Lower leg skin (tissue), 4 donors: ENCODE measurements at regions not wholly inside any gene's neighbourhood (a gene's known extent, or its start where the extent isn't known, plus 50 kb on each side); places are given as distances from the start of the nearest gene placed in this dataset.

Experiments
- DNase-seq, 2 donors: peaks; one replicate each; pipeline ENCODE4 v3.0.0-alpha.2; 2019; ENCODE audit warnings: low spot score in 2 of 2
- H3K4me3 ChIP-seq: fragments of 200-600 bp; sonication (generic); 2 replicates; pipeline ENCODE4 v1.5.1; 2017; ENCODE audit warnings: mild to moderate bottlenecking, low read depth; ENCODE audit not compliant: poor library complexity, severe bottlenecking
- POLR2A ChIP-seq, 2 donors: fragments of 450-650 bp; IDR thresholded peaks; one replicate each; pipeline ENCODE4 v1.6.1; 2016 to 2017; ENCODE audit warnings: antibody characterized with exemption in 2 of 2, mild to moderate bottlenecking in 1 of 2, moderate library complexity in 1 of 2
- WGBS, 2 donors: methylation state at CpG; one replicate each; pipeline ENCODE4 v1.1.5; 2018; 5-methylcytosine and 5-hydroxymethylcytosine counted together
- intact Hi-C: fragments of 100-400 bp; cut with DNase I; formaldehyde crosslinking; loops from one replicate; pipeline ENCODE4 v1.15.0; 2023; ENCODE audit warnings: low total_unique reads
- TF ChIP-seq, protein P1 (sequence below), 3 donors: fragments of 450-650 bp; IDR thresholded peaks; one replicate each; pipeline ENCODE4 v1.5.1; 2016; ENCODE audit warnings: antibody characterized with exemption in 3 of 3, mild to moderate bottlenecking in 3 of 3, moderate library complexity in 2 of 3

DNA sequence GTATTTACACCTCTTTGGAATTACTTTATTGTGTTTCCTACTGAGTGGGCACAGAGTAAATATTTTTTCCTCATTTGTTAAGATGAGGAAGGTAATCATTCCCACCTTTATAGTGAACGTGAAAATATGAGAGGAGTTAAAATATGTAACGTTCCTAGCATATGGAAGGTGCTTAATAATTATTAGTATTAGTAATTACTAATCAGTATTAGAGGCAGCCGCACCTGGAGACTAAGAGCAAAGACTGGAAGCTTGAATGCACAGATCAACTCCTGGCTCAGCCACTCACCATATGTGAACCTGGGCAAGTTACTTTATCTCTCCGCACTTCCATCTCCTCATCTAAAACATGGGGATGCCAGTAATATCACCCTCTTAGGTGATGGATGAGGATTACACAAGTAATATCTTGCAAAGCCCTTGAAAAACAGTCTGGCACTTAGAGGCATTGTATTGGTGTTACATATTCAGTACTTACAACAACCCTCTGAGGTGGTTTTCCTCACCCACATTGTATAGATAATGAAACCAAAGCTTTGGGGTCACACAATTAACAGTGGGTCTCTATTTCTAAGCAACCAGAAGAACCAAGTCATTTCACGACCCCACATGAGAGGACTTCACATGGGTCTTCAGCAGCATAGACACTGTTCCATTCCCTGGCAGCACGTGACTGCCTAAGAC lies 100.3 kb upstream of the KCTD1 start:
- 92 to 93% methylated on average over 6 of the region's 6 CpGs for WGBS, 2 donors
- no peak for TF ChIP-seq POLR2A (IDR thresholded peaks at IDR 0.05)
- TF ChIP-seq, protein P1, sequence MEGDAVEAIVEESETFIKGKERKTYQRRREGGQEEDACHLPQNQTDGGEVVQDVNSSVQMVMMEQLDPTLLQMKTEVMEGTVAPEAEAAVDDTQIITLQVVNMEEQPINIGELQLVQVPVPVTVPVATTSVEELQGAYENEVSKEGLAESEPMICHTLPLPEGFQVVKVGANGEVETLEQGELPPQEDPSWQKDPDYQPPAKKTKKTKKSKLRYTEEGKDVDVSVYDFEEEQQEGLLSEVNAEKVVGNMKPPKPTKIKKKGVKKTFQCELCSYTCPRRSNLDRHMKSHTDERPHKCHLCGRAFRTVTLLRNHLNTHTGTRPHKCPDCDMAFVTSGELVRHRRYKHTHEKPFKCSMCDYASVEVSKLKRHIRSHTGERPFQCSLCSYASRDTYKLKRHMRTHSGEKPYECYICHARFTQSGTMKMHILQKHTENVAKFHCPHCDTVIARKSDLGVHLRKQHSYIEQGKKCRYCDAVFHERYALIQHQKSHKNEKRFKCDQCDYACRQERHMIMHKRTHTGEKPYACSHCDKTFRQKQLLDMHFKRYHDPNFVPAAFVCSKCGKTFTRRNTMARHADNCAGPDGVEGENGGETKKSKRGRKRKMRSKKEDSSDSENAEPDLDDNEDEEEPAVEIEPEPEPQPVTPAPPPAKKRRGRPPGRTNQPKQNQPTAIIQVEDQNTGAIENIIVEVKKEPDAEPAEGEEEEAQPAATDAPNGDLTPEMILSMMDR (IDR thresholded peaks at IDR 0.05), result no peak
- H3K4me3 ChIP-seq, result no peak overlapping the region
- intact Hi-C loops, result no loop called here
- DNase-seq, result no peak

DNA sequence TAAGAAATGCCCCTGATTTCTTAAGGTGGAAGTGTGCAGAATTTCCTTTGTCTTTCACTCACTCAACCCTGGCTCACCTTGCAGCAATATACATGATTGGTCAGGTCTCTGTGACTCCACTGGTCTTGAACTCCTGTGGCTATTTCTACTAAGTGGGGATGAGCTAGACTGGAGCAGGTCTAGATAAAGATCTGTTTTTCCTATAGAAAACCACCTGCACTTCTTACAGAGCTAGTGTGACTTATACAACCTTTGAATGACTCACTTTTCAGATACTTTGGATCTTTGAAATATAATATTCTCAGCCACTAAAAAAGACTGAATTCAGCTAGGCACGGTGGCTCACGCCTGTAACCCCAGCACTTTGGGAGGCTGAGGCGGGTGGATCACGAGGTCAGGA lies 98.5 kb upstream of the KCTD1 start:
- no peak overlapping the region for H3K4me3 ChIP-seq
- no peak for DNase-seq
- TF ChIP-seq POLR2A (IDR thresholded peaks at IDR 0.05), result no peak
- TF ChIP-seq, protein P1 (IDR thresholded peaks at IDR 0.05), result no peak
- WGBS, 2 donors, result 83 to 87% methylated on average over 4 of the region's 4 CpGs
- intact Hi-C loops, result no loop called here

DNA sequence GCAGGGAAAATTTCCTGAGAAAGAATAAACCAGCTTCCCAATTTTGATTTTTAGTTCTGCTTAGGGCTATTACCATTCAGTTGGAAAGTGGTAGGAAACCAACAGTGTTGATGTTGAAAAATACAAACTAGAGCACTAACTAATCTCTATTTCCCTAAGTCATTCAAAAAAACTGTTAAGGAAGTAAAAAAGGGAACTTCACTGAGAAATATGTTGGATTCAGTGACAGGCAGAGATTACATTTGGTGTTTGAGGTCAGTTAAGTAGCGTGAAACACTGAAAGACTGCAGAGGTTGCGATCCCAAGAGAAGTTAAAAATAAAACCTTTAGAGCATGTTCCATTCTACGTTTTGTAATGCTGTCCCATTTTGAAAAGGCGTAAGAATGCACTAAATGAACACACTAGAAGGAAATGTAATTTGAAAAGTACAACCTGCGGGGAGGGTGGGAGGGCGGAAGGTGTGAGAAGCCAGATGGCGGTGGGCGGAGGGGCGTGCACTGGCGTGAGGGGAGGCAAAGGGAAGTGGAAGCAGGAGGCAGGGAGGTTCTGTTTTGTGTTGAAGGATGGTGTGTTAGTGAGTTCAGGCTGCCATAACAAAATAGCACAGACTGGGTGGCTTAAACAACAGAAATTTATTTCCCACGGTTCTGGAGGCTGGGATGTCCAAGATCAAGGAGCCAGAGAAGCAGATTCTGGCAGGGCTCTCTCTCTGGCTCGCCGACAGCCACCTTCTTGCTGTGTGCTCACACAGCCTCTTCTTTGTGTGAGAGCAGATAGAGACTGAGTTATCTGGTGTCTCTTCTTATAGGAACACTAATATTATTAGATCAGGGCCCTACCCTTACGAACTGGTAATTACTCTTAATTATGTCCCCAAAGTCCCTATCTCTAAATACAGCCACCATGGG lies 94.3 kb upstream of the KCTD1 start:
- no peak for DNase-seq
- intact Hi-C loops, result no loop called here
- TF ChIP-seq POLR2A (IDR thresholded peaks at IDR 0.05), result no peak
- TF ChIP-seq, protein P1 (IDR thresholded peaks at IDR 0.05), result no peak
- 80 to 84% methylated on average over 14 of the region's 14 CpGs for WGBS, 2 donors
- no peak overlapping the region for H3K4me3 ChIP-seq

DNA sequence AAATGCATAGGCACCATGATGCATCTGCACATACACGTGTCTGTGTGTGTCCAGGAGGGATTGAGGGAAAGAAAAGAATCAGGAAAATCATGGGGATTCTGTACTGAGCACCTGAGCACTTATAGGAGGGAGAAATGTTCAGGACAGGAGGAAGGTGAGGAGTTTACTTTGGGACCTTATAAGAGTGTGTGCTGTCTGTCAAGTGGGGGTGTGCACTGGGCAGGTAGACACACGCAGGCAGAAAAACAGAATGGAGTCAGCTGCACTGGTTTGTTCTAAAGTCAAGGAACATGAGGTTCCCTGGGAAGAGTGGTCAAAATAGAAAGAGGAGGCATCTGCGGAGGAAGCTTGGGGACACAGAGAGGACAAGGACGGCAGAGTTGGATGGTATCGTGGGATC lies 92.2 kb upstream of the KCTD1 start:
- no peak for DNase-seq
- no peak for TF ChIP-seq POLR2A (IDR thresholded peaks at IDR 0.05)
- TF ChIP-seq, protein P1 (IDR thresholded peaks at IDR 0.05), result no peak
- H3K4me3 ChIP-seq, result no peak overlapping the region
- WGBS, 2 donors, result 71 to 79% methylated on average over 5 of the region's 5 CpGs
- intact Hi-C loops, result no loop called here

DNA sequence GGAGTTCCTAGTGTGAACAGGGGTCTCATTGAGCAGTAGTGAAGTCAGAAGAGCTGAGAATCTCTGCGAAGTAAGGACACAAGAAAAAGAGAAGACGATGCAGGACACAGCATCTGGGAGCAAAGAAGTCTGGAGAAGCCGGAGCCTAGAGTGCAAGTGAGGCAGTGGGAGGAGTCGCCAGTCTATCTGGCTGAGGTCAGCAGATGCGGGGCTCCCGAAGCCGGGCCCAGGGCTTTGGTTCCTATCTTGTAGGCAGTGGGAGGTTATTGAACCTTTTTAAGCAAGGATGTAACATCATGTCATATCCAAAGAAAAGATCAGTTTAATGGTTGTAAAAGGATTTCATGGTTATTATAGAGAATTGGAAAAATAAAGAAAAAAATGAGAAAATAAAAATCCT lies 90.8 kb upstream of the KCTD1 start:
- H3K4me3 ChIP-seq, result no peak overlapping the region
- DNase-seq, result no peak
- intact Hi-C loops, result no loop called here
- WGBS, 2 donors, result 86 to 87% methylated on average over 7 of the region's 7 CpGs
- no peak for TF ChIP-seq POLR2A (IDR thresholded peaks at IDR 0.05)
- TF ChIP-seq, protein P1 (IDR thresholded peaks at IDR 0.05), result no peak
